ENCODE measurements at regions not wholly inside any gene's neighbourhood (a gene's known extent, or its start where the extent isn't known, plus 50 kb on each side); places are given as distances from the start of the nearest gene placed in this dataset.

GRCh38 chr1:29833581-29833980 is 597.3 kb downstream of the PTPRU start:
- Histone ChIP-seq H3K27me3 (ENCODE audit: insufficient read depth, low read length) (no peaks in the 10 kb centered on the region), H2AFZ (ENCODE audit: low read length, unreplicated experiment) (no peak overlapping the region), H3K36me3 (ENCODE audit: insufficient read depth, low read length) (no peaks in the 10 kb centered on the region), H3K27ac (ENCODE audit: low read depth, low read length) (no peak overlapping the region), H3K4me1 (ENCODE audit: control insufficient read depth, insufficient read depth, low read length, unreplicated experiment) (no peaks in the 10 kb centered on the region), H3K4me3 (ENCODE audit: low read depth, low read length) (no peak overlapping the region), H3K79me2 (ENCODE audit: control insufficient read depth, insufficient read depth, low read length, unreplicated experiment) (no peaks in the 10 kb centered on the region)

GRCh38 chr1:29832936-29833335 is 596.6 kb downstream of the PTPRU start:
- Histone ChIP-seq H3K79me2 (ENCODE audit: control insufficient read depth, insufficient read depth, low read length, unreplicated experiment) (no peaks in the 10 kb centered on the region), H3K4me1 (ENCODE audit: control insufficient read depth, insufficient read depth, low read length, unreplicated experiment) (no peaks in the 10 kb centered on the region), H3K27ac (ENCODE audit: low read depth, low read length) (no peak overlapping the region), H3K36me3 (ENCODE audit: insufficient read depth, low read length) (no peaks in the 10 kb centered on the region), H3K4me3 (ENCODE audit: low read depth, low read length) (no peak overlapping the region), H3K27me3 (ENCODE audit: insufficient read depth, low read length) (no peaks in the 10 kb centered on the region), H2AFZ (ENCODE audit: low read length, unreplicated experiment) (no peak overlapping the region)

GRCh38 chr1:29832471-29832870 is 596.1 kb downstream of the PTPRU start:
- Histone ChIP-seq H3K4me3 (ENCODE audit: low read depth, low read length) (no peak overlapping the region), H3K27me3 (ENCODE audit: insufficient read depth, low read length) (no peaks in the 10 kb centered on the region), H3K36me3 (ENCODE audit: insufficient read depth, low read length) (no peaks in the 10 kb centered on the region), H3K79me2 (ENCODE audit: control insufficient read depth, insufficient read depth, low read length, unreplicated experiment) (no peaks in the 10 kb centered on the region), H3K4me1 (ENCODE audit: control insufficient read depth, insufficient read depth, low read length, unreplicated experiment) (no peaks in the 10 kb centered on the region), H3K27ac (ENCODE audit: low read depth, low read length) (no peak overlapping the region), H2AFZ (ENCODE audit: low read length, unreplicated experiment) (no peak overlapping the region)

- no peaks in the 10 kb centered on the region for H3K4me1 ChIP-seq (ENCODE audit: control insufficient read depth, insufficient read depth, low read length, unreplicated experiment)
- no peak overlapping the region for H3K27ac ChIP-seq (ENCODE audit: low read depth, low read length)
- H3K79me2 ChIP-seq (ENCODE audit: control insufficient read depth, insufficient read depth, low read length, unreplicated experiment) = no peaks in the 10 kb centered on the region
- H3K36me3 ChIP-seq (ENCODE audit: insufficient read depth, low read length) = no peaks in the 10 kb centered on the region
- no peak overlapping the region for H3K4me3 ChIP-seq (ENCODE audit: low read depth, low read length)
- no peaks in the 10 kb centered on the region for H3K27me3 ChIP-seq (ENCODE audit: insufficient read depth, low read length)
- no peak overlapping the region for H2AFZ ChIP-seq (ENCODE audit: low read length, unreplicated experiment)
Observed at GRCh38 chr1:29831500-29832117, 595.3 kb downstream of the PTPRU start.

- no peak overlapping the region for H2AFZ ChIP-seq (ENCODE audit: low read length, unreplicated experiment)
- no peaks in the 10 kb centered on the region for H3K79me2 ChIP-seq (ENCODE audit: control insufficient read depth, insufficient read depth, low read length, unreplicated experiment)
- H3K27me3 ChIP-seq (ENCODE audit: insufficient read depth, low read length) = no peaks in the 10 kb centered on the region
- no peaks in the 10 kb centered on the region for H3K36me3 ChIP-seq (ENCODE audit: insufficient read depth, low read length)
- H3K27ac ChIP-seq (ENCODE audit: low read depth, low read length) = no peak overlapping the region
- no peak overlapping the region for H3K4me3 ChIP-seq (ENCODE audit: low read depth, low read length)
- no peaks in the 10 kb centered on the region for H3K4me1 ChIP-seq (ENCODE audit: control insufficient read depth, insufficient read depth, low read length, unreplicated experiment)
Observed at GRCh38 chr1:29830916-29831315, 594.6 kb downstream of the PTPRU start.

GRCh38 chr1:29830383-29830782 is 594.1 kb downstream of the PTPRU start:
- Histone ChIP-seq H3K36me3 (ENCODE audit: insufficient read depth, low read length) (no peaks in the 10 kb centered on the region), H3K79me2 (ENCODE audit: control insufficient read depth, insufficient read depth, low read length, unreplicated experiment) (no peaks in the 10 kb centered on the region), H3K4me3 (ENCODE audit: low read depth, low read length) (no peak overlapping the region), H3K4me1 (ENCODE audit: control insufficient read depth, insufficient read depth, low read length, unreplicated experiment) (no peaks in the 10 kb centered on the region), H2AFZ (ENCODE audit: low read length, unreplicated experiment) (no peak overlapping the region), H3K27ac (ENCODE audit: low read depth, low read length) (no peak overlapping the region), H3K27me3 (ENCODE audit: insufficient read depth, low read length) (no peaks in the 10 kb centered on the region)

- Histone ChIP-seq H3K4me1 (ENCODE audit: control insufficient read depth, insufficient read depth, low read length, unreplicated experiment) (no peaks in the 10 kb centered on the region), H3K4me3 (ENCODE audit: low read depth, low read length) (no peak overlapping the region), H3K36me3 (ENCODE audit: insufficient read depth, low read length) (no peaks in the 10 kb centered on the region), H3K27me3 (ENCODE audit: insufficient read depth, low read length) (no peaks in the 10 kb centered on the region), H2AFZ (ENCODE audit: low read length, unreplicated experiment) (no peak overlapping the region), H3K27ac (ENCODE audit: low read depth, low read length) (no peak overlapping the region), H3K79me2 (ENCODE audit: control insufficient read depth, insufficient read depth, low read length, unreplicated experiment) (no peaks in the 10 kb centered on the region)
Observed at GRCh38 chr1:29829448-29830344, 593.4 kb downstream of the PTPRU start.

GRCh38 chr1:29828526-29829447 is 592.5 kb downstream of the PTPRU start:
- Histone ChIP-seq H3K27ac (ENCODE audit: low read depth, low read length) (no peak overlapping the region), H3K27me3 (ENCODE audit: insufficient read depth, low read length) (no peaks in the 10 kb centered on the region), H3K36me3 (ENCODE audit: insufficient read depth, low read length) (no peaks in the 10 kb centered on the region), H3K4me3 (ENCODE audit: low read depth, low read length) (no peak overlapping the region), H3K4me1 (ENCODE audit: control insufficient read depth, insufficient read depth, low read length, unreplicated experiment) (no peaks in the 10 kb centered on the region), H2AFZ (ENCODE audit: low read length, unreplicated experiment) (no peak overlapping the region), H3K79me2 (ENCODE audit: control insufficient read depth, insufficient read depth, low read length, unreplicated experiment) (no peaks in the 10 kb centered on the region)

GRCh38 chr1:29827801-29828525 is 591.6 kb downstream of the PTPRU start:
- H3K27me3 ChIP-seq (ENCODE audit: insufficient read depth, low read length) = no peaks in the 10 kb centered on the region
- H3K27ac ChIP-seq (ENCODE audit: low read depth, low read length) = no peak overlapping the region
- no peak overlapping the region for H3K4me3 ChIP-seq (ENCODE audit: low read depth, low read length)
- H3K36me3 ChIP-seq (ENCODE audit: insufficient read depth, low read length) = no peaks in the 10 kb centered on the region
- H3K79me2 ChIP-seq (ENCODE audit: control insufficient read depth, insufficient read depth, low read length, unreplicated experiment) = no peaks in the 10 kb centered on the region
- no peaks in the 10 kb centered on the region for H3K4me1 ChIP-seq (ENCODE audit: control insufficient read depth, insufficient read depth, low read length, unreplicated experiment)
- no peak overlapping the region for H2AFZ ChIP-seq (ENCODE audit: low read length, unreplicated experiment)

- Histone ChIP-seq H3K27me3 (ENCODE audit: insufficient read depth, low read length) (no peaks in the 10 kb centered on the region), H3K36me3 (ENCODE audit: insufficient read depth, low read length) (no peaks in the 10 kb centered on the region), H3K79me2 (ENCODE audit: control insufficient read depth, insufficient read depth, low read length, unreplicated experiment) (no peaks in the 10 kb centered on the region), H2AFZ (ENCODE audit: low read length, unreplicated experiment) (no peak overlapping the region), H3K4me3 (ENCODE audit: low read depth, low read length) (no peak overlapping the region), H3K27ac (ENCODE audit: low read depth, low read length) (no peak overlapping the region), H3K4me1 (ENCODE audit: control insufficient read depth, insufficient read depth, low read length, unreplicated experiment) (no peaks in the 10 kb centered on the region)
Observed at GRCh38 chr1:29827237-29827750, 591.0 kb downstream of the PTPRU start.

All from ACC112 (cell line).